HCT116 (cell line): ENCODE measurements at regions not wholly inside any gene's neighbourhood (a gene's known extent, or its start where the extent isn't known, plus 50 kb on each side); places are given as distances from the start of the nearest gene placed in this dataset.

Experiments
- CBX3 ChIP-seq: IDR thresholded peaks from 2 replicates; pipeline ENCODE4 v1.6.1; 2012; ENCODE audit warnings: low read depth
- JUND ChIP-seq: IDR thresholded peaks from 2 replicates; pipeline ENCODE4 v1.6.1; 2012
- POLR2A ChIP-seq: IDR thresholded peaks from 2 replicates; pipeline ENCODE4 v1.7.0; 2011; ENCODE audit warnings: borderline replicate concordance; ENCODE audit not compliant: insufficient read depth, insufficient read length; ENCODE audit errors: extremely low read depth
- POLR2AphosphoS5 ChIP-seq: IDR thresholded peaks from 2 replicates; pipeline ENCODE4 v1.6.1; 2011; ENCODE audit warnings: mild to moderate bottlenecking, low read depth, low read length, moderate library complexity
- RAD21 ChIP-seq: IDR thresholded peaks from 2 replicates; pipeline ENCODE4 v1.6.1; 2012; ENCODE audit warnings: low read depth, mild to moderate bottlenecking
- SIN3A ChIP-seq: IDR thresholded peaks from 2 replicates; pipeline ENCODE4 v1.6.1; 2012; ENCODE audit warnings: low read depth
- SRF ChIP-seq: IDR thresholded peaks from 2 replicates; pipeline ENCODE4 v1.6.1; 2012; ENCODE audit warnings: low read depth
- YY1 ChIP-seq: IDR thresholded peaks from 2 replicates; pipeline ENCODE4 v1.6.1; 2011; ENCODE audit warnings: low read length, low read depth, moderate library complexity, mild to moderate bottlenecking; ENCODE audit not compliant: insufficient replicate concordance; ENCODE audit errors: extremely low read depth
- TF ChIP-seq, protein P1 (sequence below), 3 experiments: fragments of 200-600 bp in 1 of 3; sonication (generic) in 1 of 3; IDR thresholded peaks in 2 of 3; conservative IDR thresholded peaks in 1 of 3; 2 replicates each; pipeline ENCODE4 v1.5.1; 2012 to 2017; ENCODE audit warnings: low read depth in 2 of 3, low read length in 2 of 3, antibody characterized with exemption in 1 of 3, borderline replicate concordance in 1 of 3, control low read depth in 1 of 3, mild to moderate bottlenecking in 1 of 3, mixed read lengths in 1 of 3, mixed run types in 1 of 3, moderate library complexity in 1 of 3; ENCODE audit not compliant: insufficient read depth in 1 of 3
- TF ChIP-seq, protein P2 (sequence below): IDR thresholded peaks from 2 replicates; pipeline ENCODE4 v1.6.1; 2012
- TF ChIP-seq, protein P3 (sequence below): IDR thresholded peaks from 2 replicates; pipeline ENCODE4 v1.6.1; 2012

DNA sequence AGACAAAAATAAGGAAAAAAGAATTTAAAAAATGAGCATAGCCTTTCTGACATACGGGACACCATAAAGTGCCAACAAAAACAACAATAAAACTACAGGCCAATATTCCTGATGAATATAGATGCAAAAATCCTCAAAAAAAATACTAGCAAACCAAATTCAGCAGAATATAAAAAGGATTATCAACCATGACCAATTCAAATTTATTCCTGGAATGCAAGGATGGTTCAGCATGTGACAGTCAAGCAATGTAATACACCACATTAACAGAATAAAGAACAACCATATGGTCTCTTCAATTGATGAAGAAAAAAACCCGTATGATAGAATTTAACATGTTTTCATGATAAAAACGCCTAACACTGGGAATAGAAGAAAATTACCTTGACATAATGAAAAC is 341.7 kb downstream of the PYDC2 start:
- no peak for TF ChIP-seq CBX3
- TF ChIP-seq POLR2A: no peak
- TF ChIP-seq, protein P1, sequence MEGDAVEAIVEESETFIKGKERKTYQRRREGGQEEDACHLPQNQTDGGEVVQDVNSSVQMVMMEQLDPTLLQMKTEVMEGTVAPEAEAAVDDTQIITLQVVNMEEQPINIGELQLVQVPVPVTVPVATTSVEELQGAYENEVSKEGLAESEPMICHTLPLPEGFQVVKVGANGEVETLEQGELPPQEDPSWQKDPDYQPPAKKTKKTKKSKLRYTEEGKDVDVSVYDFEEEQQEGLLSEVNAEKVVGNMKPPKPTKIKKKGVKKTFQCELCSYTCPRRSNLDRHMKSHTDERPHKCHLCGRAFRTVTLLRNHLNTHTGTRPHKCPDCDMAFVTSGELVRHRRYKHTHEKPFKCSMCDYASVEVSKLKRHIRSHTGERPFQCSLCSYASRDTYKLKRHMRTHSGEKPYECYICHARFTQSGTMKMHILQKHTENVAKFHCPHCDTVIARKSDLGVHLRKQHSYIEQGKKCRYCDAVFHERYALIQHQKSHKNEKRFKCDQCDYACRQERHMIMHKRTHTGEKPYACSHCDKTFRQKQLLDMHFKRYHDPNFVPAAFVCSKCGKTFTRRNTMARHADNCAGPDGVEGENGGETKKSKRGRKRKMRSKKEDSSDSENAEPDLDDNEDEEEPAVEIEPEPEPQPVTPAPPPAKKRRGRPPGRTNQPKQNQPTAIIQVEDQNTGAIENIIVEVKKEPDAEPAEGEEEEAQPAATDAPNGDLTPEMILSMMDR (IDR thresholded peaks at IDR 0.05 in 2 of 3, conservative IDR thresholded peaks at IDR 0.05 in 1 of 3; ENCODE audit: borderline replicate concordance in 1 of 3, insufficient read depth in 1 of 3, low read depth in 2 of 3, low read length in 2 of 3): no peak
- no peak for TF ChIP-seq JUND
- TF ChIP-seq POLR2AphosphoS5: no peak
- no peak for TF ChIP-seq SRF
- TF ChIP-seq, protein P2, sequence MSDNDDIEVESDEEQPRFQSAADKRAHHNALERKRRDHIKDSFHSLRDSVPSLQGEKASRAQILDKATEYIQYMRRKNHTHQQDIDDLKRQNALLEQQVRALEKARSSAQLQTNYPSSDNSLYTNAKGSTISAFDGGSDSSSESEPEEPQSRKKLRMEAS: no peak
- TF ChIP-seq, protein P3, sequence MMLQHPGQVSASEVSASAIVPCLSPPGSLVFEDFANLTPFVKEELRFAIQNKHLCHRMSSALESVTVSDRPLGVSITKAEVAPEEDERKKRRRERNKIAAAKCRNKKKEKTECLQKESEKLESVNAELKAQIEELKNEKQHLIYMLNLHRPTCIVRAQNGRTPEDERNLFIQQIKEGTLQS: no peak
- no peak for TF ChIP-seq RAD21
- TF ChIP-seq SIN3A: no peak
- TF ChIP-seq YY1: no peak
